ENCODE measurements at regions not wholly inside any gene's neighbourhood (a gene's known extent, or its start where the extent isn't known, plus 50 kb on each side); places are given as distances from the start of the nearest gene placed in this dataset.

DNA sequence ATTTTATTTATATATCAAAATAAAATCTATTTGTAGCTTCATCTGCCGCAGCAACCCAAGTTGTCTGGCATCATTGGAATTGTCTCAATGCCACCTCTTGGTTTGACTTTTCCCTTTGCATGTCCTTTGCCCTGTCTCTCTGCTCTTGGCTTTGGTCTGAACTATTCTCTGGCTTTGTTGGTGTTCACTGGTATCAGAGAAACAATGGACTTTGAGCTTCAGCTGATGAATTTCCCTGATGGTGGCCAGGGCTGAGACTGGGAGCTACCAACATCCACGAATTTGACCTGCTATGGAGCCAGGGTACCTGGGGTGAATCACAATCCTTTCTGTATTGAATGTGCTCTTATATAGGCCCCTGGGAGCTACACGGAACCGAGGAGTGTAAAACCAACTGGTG, 311.7 kb upstream of the KIAA1217 start:
- Histone ChIP-seq H3K9me2 (ENCODE audit: insufficient read depth, low read length) (no peaks in the 10 kb centered on the region), H4K20me1 (ENCODE audit: insufficient read depth) (no peaks in the 10 kb centered on the region)

DNA sequence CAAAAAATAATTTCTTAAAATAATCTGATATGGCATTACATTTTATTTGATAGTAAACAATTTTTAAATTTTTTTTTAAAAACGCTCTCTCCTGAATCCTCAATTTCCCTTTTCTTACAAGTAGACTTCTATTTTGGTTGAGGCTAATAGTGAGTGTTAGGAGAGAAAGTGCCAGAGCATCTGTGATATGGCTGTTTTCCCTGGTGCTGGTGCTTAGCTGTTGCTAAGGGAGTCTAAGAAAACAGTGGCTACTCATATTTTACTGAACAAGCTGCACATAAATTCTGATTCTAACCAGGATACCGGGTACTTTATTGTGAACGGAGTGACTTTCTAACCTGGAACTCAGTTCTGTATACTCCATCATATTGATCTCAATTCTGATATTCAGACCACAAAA, 311.1 kb upstream of the KIAA1217 start:
- H4K20me1 ChIP-seq (ENCODE audit: insufficient read depth): no peaks in the 10 kb centered on the region
- H3K9me3 ChIP-seq (ENCODE audit: low read length): no peaks in the 10 kb centered on the region
- H3F3A ChIP-seq (ENCODE audit: insufficient read depth, low read length, poor library complexity, severe bottlenecking): no peaks in the 10 kb centered on the region
- no peaks in the 10 kb centered on the region for H3K36me3 ChIP-seq (ENCODE audit: insufficient read depth, low read length)
- H3K4me3 ChIP-seq (ENCODE audit: low read length): no peak overlapping the region
- no peaks in the 10 kb centered on the region for H3K79me2 ChIP-seq (replicated peaks; ENCODE audit: insufficient read depth, low read length)
- H3K9ac ChIP-seq (ENCODE audit: low read length): no peak overlapping the region
- H2AFZ ChIP-seq (ENCODE audit: low read depth, low read length): no peak overlapping the region
- no peak overlapping the region for H3K4me2 ChIP-seq (ENCODE audit: low read length)
- H3K27me3 ChIP-seq (ENCODE audit: insufficient read depth, low read depth, low read length): no peaks in the 10 kb centered on the region
- no peak overlapping the region for H3K27ac ChIP-seq (ENCODE audit: low read length)
- TF ChIP-seq POLR2AphosphoS5 (IDR thresholded peaks at IDR 0.05) (no peak), EP300 (conservative IDR thresholded peaks at IDR 0.05; ENCODE audit: poor library complexity, severe bottlenecking) (no peak), EZH2 (IDR thresholded peaks at IDR 0.05; ENCODE audit: borderline replicate concordance, insufficient read depth, low read length, poor library complexity, severe bottlenecking) (no peak), SMC3 (conservative IDR thresholded peaks at IDR 0.05; ENCODE audit: poor library complexity) (no peak), TAF1 (IDR thresholded peaks at IDR 0.05; ENCODE audit: low read depth) (no peak), MXI1 (conservative IDR thresholded peaks at IDR 0.05; ENCODE audit: poor library complexity, severe bottlenecking) (no peak), RAD21 (conservative IDR thresholded peaks at IDR 0.05) (no peak)
- TF ChIP-seq, protein P1, sequence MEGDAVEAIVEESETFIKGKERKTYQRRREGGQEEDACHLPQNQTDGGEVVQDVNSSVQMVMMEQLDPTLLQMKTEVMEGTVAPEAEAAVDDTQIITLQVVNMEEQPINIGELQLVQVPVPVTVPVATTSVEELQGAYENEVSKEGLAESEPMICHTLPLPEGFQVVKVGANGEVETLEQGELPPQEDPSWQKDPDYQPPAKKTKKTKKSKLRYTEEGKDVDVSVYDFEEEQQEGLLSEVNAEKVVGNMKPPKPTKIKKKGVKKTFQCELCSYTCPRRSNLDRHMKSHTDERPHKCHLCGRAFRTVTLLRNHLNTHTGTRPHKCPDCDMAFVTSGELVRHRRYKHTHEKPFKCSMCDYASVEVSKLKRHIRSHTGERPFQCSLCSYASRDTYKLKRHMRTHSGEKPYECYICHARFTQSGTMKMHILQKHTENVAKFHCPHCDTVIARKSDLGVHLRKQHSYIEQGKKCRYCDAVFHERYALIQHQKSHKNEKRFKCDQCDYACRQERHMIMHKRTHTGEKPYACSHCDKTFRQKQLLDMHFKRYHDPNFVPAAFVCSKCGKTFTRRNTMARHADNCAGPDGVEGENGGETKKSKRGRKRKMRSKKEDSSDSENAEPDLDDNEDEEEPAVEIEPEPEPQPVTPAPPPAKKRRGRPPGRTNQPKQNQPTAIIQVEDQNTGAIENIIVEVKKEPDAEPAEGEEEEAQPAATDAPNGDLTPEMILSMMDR (IDR thresholded peaks at IDR 0.05; ENCODE audit: poor library complexity, severe bottlenecking): no peak
- TF ChIP-seq, protein P2, sequence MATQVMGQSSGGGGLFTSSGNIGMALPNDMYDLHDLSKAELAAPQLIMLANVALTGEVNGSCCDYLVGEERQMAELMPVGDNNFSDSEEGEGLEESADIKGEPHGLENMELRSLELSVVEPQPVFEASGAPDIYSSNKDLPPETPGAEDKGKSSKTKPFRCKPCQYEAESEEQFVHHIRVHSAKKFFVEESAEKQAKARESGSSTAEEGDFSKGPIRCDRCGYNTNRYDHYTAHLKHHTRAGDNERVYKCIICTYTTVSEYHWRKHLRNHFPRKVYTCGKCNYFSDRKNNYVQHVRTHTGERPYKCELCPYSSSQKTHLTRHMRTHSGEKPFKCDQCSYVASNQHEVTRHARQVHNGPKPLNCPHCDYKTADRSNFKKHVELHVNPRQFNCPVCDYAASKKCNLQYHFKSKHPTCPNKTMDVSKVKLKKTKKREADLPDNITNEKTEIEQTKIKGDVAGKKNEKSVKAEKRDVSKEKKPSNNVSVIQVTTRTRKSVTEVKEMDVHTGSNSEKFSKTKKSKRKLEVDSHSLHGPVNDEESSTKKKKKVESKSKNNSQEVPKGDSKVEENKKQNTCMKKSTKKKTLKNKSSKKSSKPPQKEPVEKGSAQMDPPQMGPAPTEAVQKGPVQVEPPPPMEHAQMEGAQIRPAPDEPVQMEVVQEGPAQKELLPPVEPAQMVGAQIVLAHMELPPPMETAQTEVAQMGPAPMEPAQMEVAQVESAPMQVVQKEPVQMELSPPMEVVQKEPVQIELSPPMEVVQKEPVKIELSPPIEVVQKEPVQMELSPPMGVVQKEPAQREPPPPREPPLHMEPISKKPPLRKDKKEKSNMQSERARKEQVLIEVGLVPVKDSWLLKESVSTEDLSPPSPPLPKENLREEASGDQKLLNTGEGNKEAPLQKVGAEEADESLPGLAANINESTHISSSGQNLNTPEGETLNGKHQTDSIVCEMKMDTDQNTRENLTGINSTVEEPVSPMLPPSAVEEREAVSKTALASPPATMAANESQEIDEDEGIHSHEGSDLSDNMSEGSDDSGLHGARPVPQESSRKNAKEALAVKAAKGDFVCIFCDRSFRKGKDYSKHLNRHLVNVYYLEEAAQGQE (IDR thresholded peaks at IDR 0.05; ENCODE audit: borderline replicate concordance): no peak
- H3K9me2 ChIP-seq (ENCODE audit: insufficient read depth, low read length): no peaks in the 10 kb centered on the region

More for the DNA sequence above, 311.7 kb upstream of the KIAA1217 start:
- Histone ChIP-seq H3F3A (ENCODE audit: insufficient read depth, low read length, poor library complexity, severe bottlenecking) (no peaks in the 10 kb centered on the region), H3K9me3 (ENCODE audit: low read length) (no peaks in the 10 kb centered on the region), H3K4me3 (ENCODE audit: low read length) (no peak overlapping the region), H3K27ac (ENCODE audit: low read length) (no peak overlapping the region), H3K36me3 (ENCODE audit: insufficient read depth, low read length) (no peaks in the 10 kb centered on the region), H3K79me2 (replicated peaks; ENCODE audit: insufficient read depth, low read length) (no peaks in the 10 kb centered on the region), H3K27me3 (ENCODE audit: insufficient read depth, low read depth, low read length) (no peaks in the 10 kb centered on the region), H3K4me2 (ENCODE audit: low read length) (no peak overlapping the region), H3K9ac (ENCODE audit: low read length) (no peak overlapping the region), H2AFZ (ENCODE audit: low read depth, low read length) (no peak overlapping the region)
- TF ChIP-seq EP300 (conservative IDR thresholded peaks at IDR 0.05; ENCODE audit: poor library complexity, severe bottlenecking): no peak
- no peak for TF ChIP-seq RAD21 (conservative IDR thresholded peaks at IDR 0.05)
- TF ChIP-seq MXI1 (conservative IDR thresholded peaks at IDR 0.05; ENCODE audit: poor library complexity, severe bottlenecking): no peak
- TF ChIP-seq POLR2AphosphoS5 (IDR thresholded peaks at IDR 0.05): no peak
- TF ChIP-seq EZH2 (IDR thresholded peaks at IDR 0.05; ENCODE audit: borderline replicate concordance, insufficient read depth, low read length, poor library complexity, severe bottlenecking): no peak
- TF ChIP-seq SMC3 (conservative IDR thresholded peaks at IDR 0.05; ENCODE audit: poor library complexity): no peak
- TF ChIP-seq, protein P2 (IDR thresholded peaks at IDR 0.05; ENCODE audit: borderline replicate concordance): no peak
- TF ChIP-seq, protein P1 (IDR thresholded peaks at IDR 0.05; ENCODE audit: poor library complexity, severe bottlenecking): no peak
- no peak for TF ChIP-seq TAF1 (IDR thresholded peaks at IDR 0.05; ENCODE audit: low read depth)

Measured in neural cell (in vitro differentiated cells).